ENCODE measurements at regions not wholly inside any gene's neighbourhood (a gene's known extent, or its start where the extent isn't known, plus 50 kb on each side); places are given as distances from the start of the nearest gene placed in this dataset.

GRCh38 chr11:109654091-109654490, 232.1 kb downstream of the C11orf87 start:
- TF ChIP-seq, protein P1, sequence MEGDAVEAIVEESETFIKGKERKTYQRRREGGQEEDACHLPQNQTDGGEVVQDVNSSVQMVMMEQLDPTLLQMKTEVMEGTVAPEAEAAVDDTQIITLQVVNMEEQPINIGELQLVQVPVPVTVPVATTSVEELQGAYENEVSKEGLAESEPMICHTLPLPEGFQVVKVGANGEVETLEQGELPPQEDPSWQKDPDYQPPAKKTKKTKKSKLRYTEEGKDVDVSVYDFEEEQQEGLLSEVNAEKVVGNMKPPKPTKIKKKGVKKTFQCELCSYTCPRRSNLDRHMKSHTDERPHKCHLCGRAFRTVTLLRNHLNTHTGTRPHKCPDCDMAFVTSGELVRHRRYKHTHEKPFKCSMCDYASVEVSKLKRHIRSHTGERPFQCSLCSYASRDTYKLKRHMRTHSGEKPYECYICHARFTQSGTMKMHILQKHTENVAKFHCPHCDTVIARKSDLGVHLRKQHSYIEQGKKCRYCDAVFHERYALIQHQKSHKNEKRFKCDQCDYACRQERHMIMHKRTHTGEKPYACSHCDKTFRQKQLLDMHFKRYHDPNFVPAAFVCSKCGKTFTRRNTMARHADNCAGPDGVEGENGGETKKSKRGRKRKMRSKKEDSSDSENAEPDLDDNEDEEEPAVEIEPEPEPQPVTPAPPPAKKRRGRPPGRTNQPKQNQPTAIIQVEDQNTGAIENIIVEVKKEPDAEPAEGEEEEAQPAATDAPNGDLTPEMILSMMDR (IDR thresholded peaks at IDR 0.05; ENCODE audit: low read depth, low read length): no peak
- TF ChIP-seq POLR2A (IDR thresholded peaks at IDR 0.05; ENCODE audit: extremely low read depth, insufficient read length) (no peak), MYC (IDR thresholded peaks at IDR 0.05; ENCODE audit: low read depth, low read length) (no peak), MAX (IDR thresholded peaks at IDR 0.05; ENCODE audit: low read depth, low read length) (no peak)
